Fibroblast of lung (primary cell): ENCODE measurements at regions not wholly inside any gene's neighbourhood (a gene's known extent, or its start where the extent isn't known, plus 50 kb on each side); places are given as distances from the start of the nearest gene placed in this dataset.

Experiments
- DNase-seq, 2 donors: peaks; one replicate each; pipeline versions ENCODE4 v3.0.0 to v3.0.0-alpha.2; 2010; ENCODE audit warnings: low read depth in 2 of 2
- H2AFZ ChIP-seq: 2 replicates; pipeline ENCODE4 v1.5.1; 2012; ENCODE audit warnings: low read length, control low read depth, inconsistent platforms
- H3K27ac ChIP-seq: 2 replicates; pipeline ENCODE4 v1.5.1; 2011; ENCODE audit warnings: low read length, control low read depth; ENCODE audit not compliant: insufficient read depth
- H3K27me3 ChIP-seq: 2 replicates; pipeline ENCODE4 v1.5.1; 2011; ENCODE audit warnings: mild to moderate bottlenecking, low read length; ENCODE audit not compliant: control insufficient read depth, insufficient read depth
- H3K36me3 ChIP-seq: 2 replicates; pipeline ENCODE4 v1.5.1; 2011; ENCODE audit warnings: low read length; ENCODE audit not compliant: control insufficient read depth, insufficient read depth
- H3K4me1 ChIP-seq: 2 replicates; pipeline ENCODE4 v1.5.1; 2011; ENCODE audit warnings: low read length; ENCODE audit not compliant: control insufficient read depth, insufficient read depth; ENCODE audit errors: extremely low read depth
- H3K4me2 ChIP-seq: 2 replicates; pipeline ENCODE4 v1.5.1; 2011; ENCODE audit warnings: low read length, control low read depth; ENCODE audit not compliant: insufficient read depth; ENCODE audit errors: extremely low read depth
- H3K4me3 ChIP-seq, 4 experiments: fragments of 200-600 bp in 1 of 4; sonication (generic) in 1 of 4; replicated peaks in 1 of 4; 2 replicates each; pipeline ENCODE4 v1.5.1; 2011 to 2016; ENCODE audit warnings: low read length in 4 of 4, low read depth in 3 of 4, mild to moderate bottlenecking in 3 of 4, control low read depth in 2 of 4, inconsistent platforms in 1 of 4, mixed read lengths in 1 of 4; ENCODE audit not compliant: insufficient read depth in 1 of 4; ENCODE audit errors: control extremely low read depth in 1 of 4
- H3K79me2 ChIP-seq: 2 replicates; pipeline ENCODE4 v1.5.1; 2012; ENCODE audit warnings: mild to moderate bottlenecking, low read length, inconsistent platforms; ENCODE audit not compliant: control insufficient read depth, insufficient read depth
- H3K9ac ChIP-seq: 2 replicates; pipeline ENCODE4 v1.5.1; 2011; ENCODE audit warnings: mild to moderate bottlenecking, low read length, control low read depth; ENCODE audit not compliant: insufficient read depth
- H3K9me3 ChIP-seq: 2 replicates; pipeline ENCODE4 v1.5.1; 2012; ENCODE audit warnings: low read depth, low read length; ENCODE audit not compliant: control insufficient read depth, insufficient read depth
- H4K20me1 ChIP-seq: 2 replicates; pipeline ENCODE4 v1.5.1; 2011; ENCODE audit warnings: low read length; ENCODE audit not compliant: control insufficient read depth, insufficient read depth; ENCODE audit errors: extremely low read depth
- EZH2 ChIP-seq: IDR thresholded peaks from 2 replicates; pipeline ENCODE4 v1.5.1; 2012; ENCODE audit warnings: low read length, control low read depth, mild to moderate bottlenecking; ENCODE audit errors: missing control alignments
- TF ChIP-seq, protein P1 (sequence below), 2 donors: IDR thresholded peaks in 1 of 2; conservative IDR thresholded peaks in 1 of 2; 1 replicate in 1 of 2; 2 replicates in 1 of 2; pipeline ENCODE4 v1.5.1; 2011 to 2012; ENCODE audit warnings: low read length in 2 of 2, control low read depth in 1 of 2, inconsistent platforms in 1 of 2, low read depth in 1 of 2, mild to moderate bottlenecking in 1 of 2

DNA sequence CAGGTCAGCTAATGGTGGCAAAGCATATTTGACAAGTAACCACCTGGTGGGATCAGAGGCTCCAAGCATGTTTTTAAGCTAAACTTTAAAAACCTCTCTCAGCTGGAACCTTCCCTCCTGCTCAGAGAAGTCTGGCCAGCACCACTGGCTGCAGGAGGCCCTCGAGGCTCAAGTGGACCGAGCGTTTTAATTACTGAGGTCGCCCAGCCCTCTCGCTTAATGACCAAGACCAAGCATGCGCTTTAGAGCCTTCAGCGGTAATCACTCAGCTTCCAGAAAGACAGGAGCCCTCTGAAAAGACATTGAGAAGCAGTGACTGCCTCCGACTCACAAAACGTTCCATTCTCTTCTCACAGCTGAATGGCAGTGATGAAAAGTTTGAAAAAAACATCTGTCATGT, 383.4 kb upstream of the ADARB2 start:
- Histone ChIP-seq H3K27ac (no peak overlapping the region), H3K4me2 (no peak overlapping the region), H4K20me1 (no peaks in the 10 kb centered on the region), H3K4me1 (no peaks in the 10 kb centered on the region), H3K9me3 (no peaks in the 10 kb centered on the region), H3K9ac (no peak overlapping the region), H3K36me3 (no peaks in the 10 kb centered on the region), H2AFZ (no peak overlapping the region), H3K27me3 (no peaks in the 10 kb centered on the region), H3K4me3 (no peak overlapping the region), H3K79me2 (no peaks in the 10 kb centered on the region)
- DNase-seq: no peak
- TF ChIP-seq, protein P1, sequence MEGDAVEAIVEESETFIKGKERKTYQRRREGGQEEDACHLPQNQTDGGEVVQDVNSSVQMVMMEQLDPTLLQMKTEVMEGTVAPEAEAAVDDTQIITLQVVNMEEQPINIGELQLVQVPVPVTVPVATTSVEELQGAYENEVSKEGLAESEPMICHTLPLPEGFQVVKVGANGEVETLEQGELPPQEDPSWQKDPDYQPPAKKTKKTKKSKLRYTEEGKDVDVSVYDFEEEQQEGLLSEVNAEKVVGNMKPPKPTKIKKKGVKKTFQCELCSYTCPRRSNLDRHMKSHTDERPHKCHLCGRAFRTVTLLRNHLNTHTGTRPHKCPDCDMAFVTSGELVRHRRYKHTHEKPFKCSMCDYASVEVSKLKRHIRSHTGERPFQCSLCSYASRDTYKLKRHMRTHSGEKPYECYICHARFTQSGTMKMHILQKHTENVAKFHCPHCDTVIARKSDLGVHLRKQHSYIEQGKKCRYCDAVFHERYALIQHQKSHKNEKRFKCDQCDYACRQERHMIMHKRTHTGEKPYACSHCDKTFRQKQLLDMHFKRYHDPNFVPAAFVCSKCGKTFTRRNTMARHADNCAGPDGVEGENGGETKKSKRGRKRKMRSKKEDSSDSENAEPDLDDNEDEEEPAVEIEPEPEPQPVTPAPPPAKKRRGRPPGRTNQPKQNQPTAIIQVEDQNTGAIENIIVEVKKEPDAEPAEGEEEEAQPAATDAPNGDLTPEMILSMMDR (conservative IDR thresholded peaks at IDR 0.05 in 1 of 2, IDR thresholded peaks at IDR 0.05 in 1 of 2; ENCODE audit: low read depth in 1 of 2, low read length in 2 of 2): no peak
- TF ChIP-seq EZH2: no peak

DNA sequence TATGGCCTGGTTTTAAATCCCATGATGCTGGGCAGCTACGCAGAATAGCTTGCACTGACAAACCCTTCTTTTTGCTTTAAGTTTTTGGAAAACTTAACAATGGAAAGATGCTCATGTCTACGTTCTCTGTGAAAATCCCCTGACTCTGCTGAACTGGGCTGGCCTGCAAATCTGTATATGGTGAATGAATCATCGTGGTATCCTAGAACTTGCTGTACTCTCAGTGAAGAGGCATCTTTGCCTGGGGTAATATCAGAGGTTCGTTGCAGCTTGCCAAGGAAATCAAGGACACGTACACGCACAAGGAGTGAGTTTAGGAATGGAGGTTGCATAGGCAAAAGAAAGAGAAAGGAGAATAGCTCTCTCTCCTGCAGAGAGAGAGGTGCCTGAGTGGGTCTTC, 382.0 kb upstream of the ADARB2 start:
- Histone ChIP-seq H3K4me1 (no peaks in the 10 kb centered on the region), H3K9me3 (no peaks in the 10 kb centered on the region), H3K27ac (no peak overlapping the region), H3K4me3 (no peak overlapping the region), H3K27me3 (no peaks in the 10 kb centered on the region), H3K79me2 (no peaks in the 10 kb centered on the region), H2AFZ (no peak overlapping the region), H4K20me1 (no peaks in the 10 kb centered on the region), H3K9ac (no peak overlapping the region), H3K4me2 (no peak overlapping the region), H3K36me3 (no peaks in the 10 kb centered on the region)
- DNase-seq: peak in 1 of 2 donors; percentile 74
- TF ChIP-seq, protein P1 (conservative IDR thresholded peaks at IDR 0.05 in 1 of 2, IDR thresholded peaks at IDR 0.05 in 1 of 2; ENCODE audit: low read depth in 1 of 2, low read length in 2 of 2): no peak
- no peak for TF ChIP-seq EZH2

GRCh38 chr10:2118201-2118600, 380.9 kb upstream of the ADARB2 start:
- Histone ChIP-seq H3K9me3 (no peaks in the 10 kb centered on the region), H3K4me1 (no peaks in the 10 kb centered on the region), H3K4me3 (no peak overlapping the region), H3K4me2 (no peak overlapping the region), H2AFZ (no peak overlapping the region), H3K36me3 (no peaks in the 10 kb centered on the region), H4K20me1 (no peaks in the 10 kb centered on the region), H3K9ac (no peak overlapping the region), H3K27me3 (no peaks in the 10 kb centered on the region), H3K79me2 (no peaks in the 10 kb centered on the region), H3K27ac (no peak overlapping the region)
- no peak for DNase-seq
- no peak for TF ChIP-seq EZH2
- TF ChIP-seq, protein P1 (conservative IDR thresholded peaks at IDR 0.05 in 1 of 2, IDR thresholded peaks at IDR 0.05 in 1 of 2; ENCODE audit: low read depth in 1 of 2, low read length in 2 of 2): no peak
